Effector memory CD4-positive, alpha-beta T cell (primary cell): ENCODE measurements at regions not wholly inside any gene's neighbourhood (a gene's known extent, or its start where the extent isn't known, plus 50 kb on each side); places are given as distances from the start of the nearest gene placed in this dataset.

Experiments
- DNase-seq, 3 donors: peaks; one replicate each; pipeline ENCODE4 v3.0.0-alpha.2; 2020
- H3K27ac ChIP-seq: 2 replicates; pipeline ENCODE4 v1.7.0; 2013; ENCODE audit warnings: mild to moderate bottlenecking, low read length, moderate library complexity; ENCODE audit not compliant: insufficient read depth, poor library complexity, severe bottlenecking
- H3K27me3 ChIP-seq: replicated peaks from 2 replicates; pipeline ENCODE4 v1.7.0; 2013; ENCODE audit warnings: mild to moderate bottlenecking, low read length; ENCODE audit not compliant: insufficient read depth, control insufficient read depth, poor library complexity, severe bottlenecking
- H3K36me3 ChIP-seq: 2 replicates; pipeline ENCODE4 v1.7.0; 2013; ENCODE audit warnings: mild to moderate bottlenecking, low read length, moderate library complexity; ENCODE audit not compliant: control insufficient read depth, insufficient read depth
- H3K4me1 ChIP-seq: 2 replicates; pipeline ENCODE4 v1.7.0; 2013; ENCODE audit warnings: low read length, mild to moderate bottlenecking; ENCODE audit not compliant: control insufficient read depth, insufficient read depth, poor library complexity, severe bottlenecking
- H3K4me3 ChIP-seq: 2 replicates; pipeline ENCODE4 v1.7.0; 2013; ENCODE audit warnings: low read length, low read depth, mild to moderate bottlenecking; ENCODE audit not compliant: insufficient read depth, poor library complexity, severe bottlenecking
- H3K9me3 ChIP-seq: 2 replicates; pipeline ENCODE4 v1.7.0; 2013; ENCODE audit warnings: mild to moderate bottlenecking, low read length, moderate library complexity; ENCODE audit not compliant: control insufficient read depth

- no peaks in the 10 kb centered on the region for H3K27me3 ChIP-seq
- H3K27ac ChIP-seq = no peak overlapping the region
- H3K4me3 ChIP-seq = no peak overlapping the region
- H3K9me3 ChIP-seq = no peaks in the 10 kb centered on the region
- H3K4me1 ChIP-seq = no peaks in the 10 kb centered on the region
- DNase-seq = no peak
- no peaks in the 10 kb centered on the region for H3K36me3 ChIP-seq
These were observed 214.0 kb downstream of the CYP26B1 start for GRCh38 chr2:71933467-71934319.

GRCh38 chr2:71932780-71933466 lies 214.7 kb downstream of the CYP26B1 start:
- DNase-seq = no peak
- Histone ChIP-seq H3K4me1 (no peaks in the 10 kb centered on the region), H3K27me3 (no peaks in the 10 kb centered on the region), H3K4me3 (no peak overlapping the region), H3K9me3 (no peaks in the 10 kb centered on the region), H3K27ac (no peak overlapping the region), H3K36me3 (no peaks in the 10 kb centered on the region)

- Histone ChIP-seq H3K36me3 (no peaks in the 10 kb centered on the region), H3K4me3 (no peak overlapping the region), H3K9me3 (no peaks in the 10 kb centered on the region), H3K27me3 (no peaks in the 10 kb centered on the region), H3K4me1 (no peaks in the 10 kb centered on the region), H3K27ac (no peak overlapping the region)
- DNase-seq = no peak
These were observed 215.5 kb downstream of the CYP26B1 start for GRCh38 chr2:71932037-71932779.

GRCh38 chr2:71930049-71930681 lies 217.5 kb downstream of the CYP26B1 start:
- no peak overlapping the region for H3K27ac ChIP-seq
- no peaks in the 10 kb centered on the region for H3K27me3 ChIP-seq
- H3K36me3 ChIP-seq = no peaks in the 10 kb centered on the region
- no peaks in the 10 kb centered on the region for H3K9me3 ChIP-seq
- H3K4me1 ChIP-seq = no peaks in the 10 kb centered on the region
- no peak for DNase-seq
- H3K4me3 ChIP-seq = no peak overlapping the region

- Histone ChIP-seq H3K9me3 (no peaks in the 10 kb centered on the region), H3K4me3 (no peak overlapping the region), H3K4me1 (no peaks in the 10 kb centered on the region), H3K27ac (no peak overlapping the region), H3K36me3 (no peaks in the 10 kb centered on the region), H3K27me3 (no peaks in the 10 kb centered on the region)
- no peak for DNase-seq
These were observed 218.2 kb downstream of the CYP26B1 start for GRCh38 chr2:71929482-71929772.

GRCh38 chr2:71928734-71929481 lies 218.8 kb downstream of the CYP26B1 start:
- Histone ChIP-seq H3K4me1 (no peaks in the 10 kb centered on the region), H3K9me3 (no peaks in the 10 kb centered on the region), H3K27ac (no peak overlapping the region), H3K4me3 (no peak overlapping the region), H3K27me3 (no peaks in the 10 kb centered on the region), H3K36me3 (no peaks in the 10 kb centered on the region)
- DNase-seq = no peak

- Histone ChIP-seq H3K36me3 (no peaks in the 10 kb centered on the region), H3K4me3 (no peak overlapping the region), H3K9me3 (no peaks in the 10 kb centered on the region), H3K27ac (no peak overlapping the region), H3K4me1 (no peaks in the 10 kb centered on the region), H3K27me3 (no peaks in the 10 kb centered on the region)
- DNase-seq = no peak
These were observed 219.6 kb downstream of the CYP26B1 start for GRCh38 chr2:71927757-71928715.

- no peak for DNase-seq
These were observed 220.5 kb downstream of the CYP26B1 start for GRCh38 chr2:71926876-71927756.

More at GRCh38 chr2:71926876-71927756, 220.5 kb downstream of the CYP26B1 start:
- H3K4me3 ChIP-seq = no peak overlapping the region
- no peaks in the 10 kb centered on the region for H3K27me3 ChIP-seq
- no peaks in the 10 kb centered on the region for H3K4me1 ChIP-seq
- H3K36me3 ChIP-seq = no peaks in the 10 kb centered on the region
- no peak overlapping the region for H3K27ac ChIP-seq
- H3K9me3 ChIP-seq = no peaks in the 10 kb centered on the region
